ENCODE measurements at regions not wholly inside any gene's neighbourhood (a gene's known extent, or its start where the extent isn't known, plus 50 kb on each side); places are given as distances from the start of the nearest gene placed in this dataset.
A peak's percentile ranks its signal among the peaks of the same experiment; 100 is the strongest.

DNA sequence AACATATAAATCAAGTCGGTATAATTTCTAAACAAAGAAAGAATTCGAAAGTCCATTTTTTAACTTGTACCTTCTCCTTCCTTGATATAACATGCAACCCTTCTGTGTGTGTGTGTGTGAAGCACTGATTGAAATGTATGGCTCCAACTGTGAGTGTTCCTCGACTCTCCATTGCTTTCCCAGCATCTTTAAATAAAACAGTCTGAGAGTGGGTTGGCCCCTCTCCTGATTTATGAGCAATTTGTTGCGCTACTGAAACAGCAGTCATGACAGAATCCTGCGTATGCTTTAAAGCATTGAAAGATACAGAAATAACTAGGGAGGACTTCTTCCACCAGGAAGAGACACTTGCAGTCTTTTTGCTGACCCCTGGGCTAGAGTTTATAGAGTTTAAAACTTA lies 340.0 kb upstream of the SATB1 start:
- WGBS: 67% methylated on average over 5 of the region's 5 CpGs
- no peak for DNase-seq (ENCODE audit: extremely low spot score)
- Histone ChIP-seq H3K4me3 (ENCODE audit: low read depth, low read length) (no peak overlapping the region), H3K4me1 (ENCODE audit: insufficient read depth) (no peaks in the 10 kb centered on the region), H3K27ac (ENCODE audit: low read depth) (no peak overlapping the region), H3K36me3 (ENCODE audit: insufficient read depth) (no peaks in the 10 kb centered on the region)

DNA sequence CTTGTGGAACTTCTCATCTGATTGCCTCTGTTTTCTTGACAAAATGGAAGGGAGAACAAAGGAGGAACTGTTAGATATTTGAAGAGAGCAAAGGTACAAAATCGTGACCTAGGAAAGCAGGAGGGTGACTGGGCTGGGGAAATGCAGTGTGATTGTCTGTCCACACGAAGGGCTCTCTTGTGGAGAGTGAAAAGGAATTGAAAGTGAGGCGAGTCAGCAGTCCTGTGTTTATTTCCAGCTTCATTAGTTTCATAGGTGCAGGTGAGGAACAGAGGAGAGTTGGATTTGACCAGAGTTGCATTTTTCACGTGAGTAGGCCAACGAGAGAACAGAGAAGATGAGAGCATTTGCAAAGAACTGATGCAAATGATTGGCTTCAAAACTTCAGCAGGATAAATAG lies 336.4 kb upstream of the SATB1 start:
- WGBS: 53% methylated on average over 5 of the region's 5 CpGs
- Histone ChIP-seq H3K4me1 (ENCODE audit: insufficient read depth) (no peaks in the 10 kb centered on the region), H3K36me3 (ENCODE audit: insufficient read depth) (no peaks in the 10 kb centered on the region), H3K27ac (ENCODE audit: low read depth) (no peak overlapping the region), H3K4me3 (ENCODE audit: low read depth, low read length) (no peak overlapping the region)
- no peak for DNase-seq (ENCODE audit: extremely low spot score)

DNA sequence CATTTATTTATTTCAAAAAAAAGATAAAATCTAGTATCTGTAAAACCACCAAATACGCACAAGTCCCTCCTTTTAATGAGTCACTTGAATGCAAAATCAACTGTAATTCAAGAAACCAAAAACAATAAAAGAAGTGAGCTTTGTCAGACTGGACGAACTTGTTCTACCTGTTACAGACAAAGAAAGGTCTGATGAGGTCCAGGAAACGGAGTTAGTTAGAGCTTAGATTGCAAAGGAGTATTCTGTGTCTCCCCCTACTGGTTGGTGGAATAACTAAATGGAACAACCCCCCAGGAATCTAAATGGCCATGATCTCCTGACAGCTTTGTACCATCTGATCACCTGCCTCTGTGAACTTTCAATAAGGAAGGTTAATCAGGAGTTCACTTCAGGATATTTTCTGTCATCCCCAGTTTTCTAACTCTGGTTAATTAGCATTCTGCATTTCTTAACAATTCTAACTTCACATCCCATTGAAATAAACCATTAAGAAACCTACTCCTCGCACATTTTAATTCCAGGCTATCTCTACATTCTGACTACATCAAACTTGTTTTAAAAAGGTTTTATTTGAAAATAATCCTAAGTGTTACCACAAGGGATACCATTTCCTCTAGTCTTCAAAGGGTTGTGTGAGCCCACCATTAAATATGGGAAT lies 333.0 kb upstream of the SATB1 start:
- Histone ChIP-seq H3K27ac (ENCODE audit: low read depth) (no peak overlapping the region), H3K4me3 (ENCODE audit: low read depth, low read length) (no peak overlapping the region), H3K4me1 (ENCODE audit: insufficient read depth) (no peaks in the 10 kb centered on the region), H3K36me3 (ENCODE audit: insufficient read depth) (no peaks in the 10 kb centered on the region)
- DNase-seq (ENCODE audit: extremely low spot score): peak; percentile 87
- WGBS: 58% methylated on average over 4 of the region's 4 CpGs

DNA sequence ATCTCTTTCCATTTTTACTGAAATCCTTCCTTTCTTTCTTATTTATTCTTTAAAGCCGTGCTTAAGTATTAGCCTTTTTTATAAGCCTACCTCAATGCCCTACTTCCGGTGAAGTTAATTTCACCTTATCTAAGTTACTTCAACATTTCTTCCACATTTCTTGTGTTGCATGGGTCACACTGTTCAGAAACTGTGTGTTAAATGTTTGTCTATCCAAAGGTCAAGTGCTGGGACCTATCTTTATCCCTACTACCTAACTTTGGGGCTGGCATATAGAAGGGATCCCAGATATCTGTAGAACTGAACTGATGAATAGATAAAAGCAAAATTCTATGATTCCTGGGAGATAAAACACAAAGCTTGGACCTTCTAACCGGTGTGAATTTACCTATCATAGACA lies 332.3 kb upstream of the SATB1 start:
- Histone ChIP-seq H3K27ac (ENCODE audit: low read depth) (no peak overlapping the region), H3K4me3 (ENCODE audit: low read depth, low read length) (no peak overlapping the region), H3K4me1 (ENCODE audit: insufficient read depth) (no peaks in the 10 kb centered on the region), H3K36me3 (ENCODE audit: insufficient read depth) (no peaks in the 10 kb centered on the region)
- WGBS: 91% methylated on average over 3 of the region's 3 CpGs
- DNase-seq (ENCODE audit: extremely low spot score): no peak

DNA sequence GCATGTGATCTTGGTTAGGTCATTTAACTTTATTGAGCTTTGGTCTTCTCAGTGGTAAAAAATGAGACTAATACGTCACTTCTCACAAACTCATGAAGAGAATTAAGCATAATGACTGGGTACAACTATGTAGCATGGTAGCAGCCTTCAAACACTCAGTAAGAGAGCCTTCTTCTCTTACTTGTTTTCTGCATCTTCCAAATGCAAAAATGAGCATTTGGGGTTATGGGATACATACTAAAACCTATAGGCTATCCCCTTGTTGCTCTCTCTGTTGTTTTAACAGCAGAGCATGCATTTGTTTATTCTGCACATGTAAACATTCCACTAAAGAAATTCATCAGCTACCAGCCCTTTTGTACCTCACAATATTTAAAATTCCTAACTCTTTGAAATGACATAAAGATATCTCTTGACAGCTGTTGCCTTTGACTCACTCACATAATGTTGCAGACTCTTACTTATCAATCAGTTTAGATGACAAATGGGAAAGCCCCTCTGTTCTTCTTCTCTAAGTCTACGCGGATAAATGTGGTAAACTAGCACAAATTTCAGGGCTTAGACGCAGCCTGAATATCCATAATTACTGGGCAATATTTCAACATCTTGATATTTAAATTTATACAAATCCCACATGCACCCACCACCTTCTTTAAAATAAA lies 327.3 kb upstream of the SATB1 start:
- DNase-seq (ENCODE audit: extremely low spot score): no peak
- 90% methylated on average over 4 of the region's 4 CpGs for WGBS
- no peak overlapping the region for H3K27ac ChIP-seq (ENCODE audit: low read depth)
- no peaks in the 10 kb centered on the region for H3K36me3 ChIP-seq (ENCODE audit: insufficient read depth)
- no peak overlapping the region for H3K4me3 ChIP-seq (ENCODE audit: low read depth, low read length)
- no peaks in the 10 kb centered on the region for H3K4me1 ChIP-seq (ENCODE audit: insufficient read depth)

DNA sequence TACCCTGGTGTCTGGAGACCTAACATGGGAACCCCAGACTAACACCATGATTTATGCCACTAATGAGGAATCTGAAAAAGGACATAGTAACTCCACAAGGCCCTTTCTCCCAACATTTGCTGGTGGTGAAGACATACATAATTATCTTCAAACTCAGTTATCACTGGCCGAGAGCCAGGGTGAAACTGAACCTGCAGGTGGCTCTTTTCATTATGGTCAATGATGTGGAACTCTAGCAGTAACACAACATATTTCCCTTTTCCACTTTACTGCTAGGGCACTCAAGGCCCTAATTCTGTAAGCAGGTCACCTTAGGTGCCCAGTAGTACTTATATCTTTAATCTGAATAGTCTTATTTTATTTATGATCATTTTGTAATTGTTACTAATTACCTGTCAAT lies 326.4 kb upstream of the SATB1 start:
- 88% methylated on average over 1 of the region's 1 CpG for WGBS
- DNase-seq (ENCODE audit: extremely low spot score): no peak
- H3K27ac ChIP-seq (ENCODE audit: low read depth): no peak overlapping the region

DNA sequence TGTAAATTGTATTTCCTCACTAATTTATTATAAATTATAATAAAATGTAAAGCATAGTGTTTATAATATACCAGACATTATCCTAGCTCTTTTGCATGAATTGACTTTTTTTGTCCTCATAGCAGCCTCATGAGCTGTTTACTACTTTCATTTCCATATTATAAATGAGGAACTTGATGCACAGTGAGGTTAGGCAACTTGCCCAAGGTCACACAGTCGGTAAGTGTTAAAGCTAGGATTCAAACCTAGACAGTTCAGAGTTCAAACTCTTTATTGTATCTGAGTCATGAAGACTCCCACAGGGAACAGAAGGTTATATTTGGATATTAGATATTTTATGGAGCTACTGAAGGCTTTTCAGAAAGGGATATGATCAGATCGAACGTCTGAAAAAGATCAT lies 322.2 kb upstream of the SATB1 start:
- Histone ChIP-seq H3K4me3 (ENCODE audit: low read depth, low read length) (no peak overlapping the region), H3K36me3 (ENCODE audit: insufficient read depth) (no peaks in the 10 kb centered on the region), H3K27ac (ENCODE audit: low read depth) (no peak overlapping the region), H3K4me1 (ENCODE audit: insufficient read depth) (no peaks in the 10 kb centered on the region)
- DNase-seq (ENCODE audit: extremely low spot score): no peak
- 72% methylated on average over 3 of the region's 3 CpGs for WGBS

More for the DNA sequence above, 326.4 kb upstream of the SATB1 start:
- H3K4me3 ChIP-seq (ENCODE audit: low read depth, low read length): no peak overlapping the region
- no peaks in the 10 kb centered on the region for H3K36me3 ChIP-seq (ENCODE audit: insufficient read depth)
- H3K4me1 ChIP-seq (ENCODE audit: insufficient read depth): no peaks in the 10 kb centered on the region

DNA sequence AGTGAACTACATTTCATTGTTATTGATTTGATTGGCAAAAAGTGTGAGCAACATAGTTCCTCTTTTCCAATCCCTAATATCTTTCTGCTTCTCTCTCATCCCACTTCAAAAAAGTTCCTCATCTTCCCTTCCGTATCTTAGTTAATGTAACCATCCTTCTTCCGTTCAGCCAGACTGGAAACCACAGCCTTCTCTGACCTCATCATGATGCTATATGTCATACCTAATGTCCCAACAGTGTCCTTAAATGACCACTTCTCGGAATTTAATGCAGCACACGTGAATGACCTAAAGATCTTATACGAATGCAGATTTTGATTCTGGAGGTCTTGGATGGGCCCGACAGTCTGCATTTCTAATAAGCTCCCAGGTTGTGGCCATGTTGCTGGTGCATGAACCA lies 320.3 kb upstream of the SATB1 start:
- 88% methylated on average over 6 of the region's 6 CpGs for whole genome bisulfite sequencing
- no peaks in the 10 kb centered on the region for H3K4me1 ChIP-seq (ENCODE audit: insufficient read depth)
- no peak overlapping the region for H3K4me3 ChIP-seq (ENCODE audit: low read depth, low read length)
- no peak overlapping the region for H3K27ac ChIP-seq (ENCODE audit: low read depth)
- no peaks in the 10 kb centered on the region for H3K36me3 ChIP-seq (ENCODE audit: insufficient read depth)
- DNase-seq (ENCODE audit: extremely low spot score): no peak

DNA sequence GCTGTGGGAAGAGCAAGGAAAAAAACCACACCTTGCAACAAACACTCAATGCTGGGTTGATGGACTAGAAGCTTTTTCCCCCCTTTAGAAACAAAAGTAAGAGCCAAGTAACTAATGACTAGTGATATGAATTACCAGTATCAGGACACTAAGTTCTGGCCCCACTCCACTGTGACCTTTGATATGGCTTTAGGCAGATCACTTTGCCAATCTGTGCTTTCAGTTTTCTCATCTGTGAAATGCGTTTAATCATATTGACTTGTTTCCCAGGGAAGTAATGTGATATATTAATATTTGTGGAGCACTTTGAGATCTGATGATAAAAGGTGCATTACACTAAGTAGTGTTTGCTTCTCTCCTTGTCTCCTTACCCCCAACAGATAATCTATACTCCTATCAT lies 319.3 kb upstream of the SATB1 start:
- H3K36me3 ChIP-seq (ENCODE audit: insufficient read depth): no peaks in the 10 kb centered on the region
- DNase-seq (ENCODE audit: extremely low spot score): no peak
- H3K27ac ChIP-seq (ENCODE audit: low read depth): no peak overlapping the region
- H3K4me3 ChIP-seq (ENCODE audit: low read depth, low read length): no peak overlapping the region
- H3K4me1 ChIP-seq (ENCODE audit: insufficient read depth): no peaks in the 10 kb centered on the region
- 67% methylated on average over 1 of the region's 1 CpG for WGBS

DNA sequence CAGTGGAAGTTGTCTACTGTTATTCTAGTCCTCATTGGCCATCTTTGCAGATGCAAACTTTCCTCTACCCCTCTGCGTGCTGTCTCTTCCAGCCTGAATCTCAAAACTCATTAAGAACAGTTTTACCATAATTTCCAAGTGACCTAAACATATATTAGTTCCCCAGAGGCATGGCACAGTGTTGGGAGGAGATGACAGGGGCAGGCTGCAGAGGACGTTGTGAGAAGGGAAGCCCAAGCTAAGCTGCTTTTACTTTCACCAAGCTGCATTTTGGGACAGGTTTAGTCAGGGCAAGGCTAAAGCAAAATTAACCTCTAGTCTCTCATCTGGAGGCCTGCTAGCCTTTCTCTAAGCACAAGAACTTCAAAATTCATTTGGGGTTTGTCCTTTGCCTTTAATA lies 318.6 kb upstream of the SATB1 start:
- no peaks in the 10 kb centered on the region for H3K4me1 ChIP-seq (ENCODE audit: insufficient read depth)
- no peak overlapping the region for H3K27ac ChIP-seq (ENCODE audit: low read depth)
- no peaks in the 10 kb centered on the region for H3K36me3 ChIP-seq (ENCODE audit: insufficient read depth)
- DNase-seq (ENCODE audit: extremely low spot score): no peak
- no peak overlapping the region for H3K4me3 ChIP-seq (ENCODE audit: low read depth, low read length)
- whole genome bisulfite sequencing: 75% methylated on average over 2 of the region's 2 CpGs

DNA sequence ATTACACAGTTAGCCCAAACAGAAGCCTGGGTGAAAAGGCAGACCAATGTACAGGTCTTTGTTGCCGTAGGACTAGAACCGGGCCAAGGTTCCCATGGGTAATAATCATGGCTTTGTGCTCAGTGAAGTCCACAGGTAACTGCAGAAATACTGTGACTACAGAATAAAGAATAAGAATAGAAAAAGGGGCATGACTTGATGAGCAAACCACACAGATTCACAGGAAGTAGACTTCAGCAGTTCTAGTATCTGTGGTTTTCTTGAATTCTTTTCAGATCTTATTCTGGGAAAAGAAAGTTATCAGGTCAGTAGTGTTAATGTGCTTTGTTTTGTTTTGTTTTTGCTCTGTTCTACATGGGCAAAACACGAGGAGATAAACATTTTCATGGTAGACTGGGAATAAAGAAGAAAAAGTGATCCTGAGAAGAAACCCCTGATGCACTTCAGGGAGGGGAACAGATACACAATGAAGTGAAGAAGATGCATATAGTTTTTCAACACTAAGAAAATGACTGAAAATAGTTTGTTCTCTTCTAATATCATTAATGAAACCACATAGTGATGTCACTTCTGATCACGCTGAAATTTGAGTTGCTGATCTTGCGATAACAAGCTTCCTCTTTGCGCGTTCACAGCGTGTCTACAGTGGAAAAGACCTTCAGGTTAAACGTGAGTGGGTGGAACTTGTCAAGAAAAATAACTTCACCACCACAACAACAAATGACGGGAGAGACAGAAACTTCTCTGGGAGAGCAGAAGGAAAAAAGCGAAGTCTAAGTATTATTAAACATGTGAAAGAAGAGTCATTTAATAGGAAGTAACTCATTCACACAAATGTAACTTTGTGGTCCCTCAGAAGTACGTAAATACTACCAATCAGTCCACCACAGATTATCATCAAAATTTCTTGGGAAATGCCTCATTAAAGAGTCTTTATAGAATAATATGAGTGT lies 315.8 kb upstream of the SATB1 start:
- DNase-seq (ENCODE audit: extremely low spot score): no peak
- WGBS: 84% methylated on average over 12 of the region's 12 CpGs
- Histone ChIP-seq H3K4me3 (ENCODE audit: low read depth, low read length) (no peak overlapping the region), H3K27ac (ENCODE audit: low read depth) (no peak overlapping the region), H3K36me3 (ENCODE audit: insufficient read depth) (no peaks in the 10 kb centered on the region), H3K4me1 (ENCODE audit: insufficient read depth) (no peaks in the 10 kb centered on the region)

DNA sequence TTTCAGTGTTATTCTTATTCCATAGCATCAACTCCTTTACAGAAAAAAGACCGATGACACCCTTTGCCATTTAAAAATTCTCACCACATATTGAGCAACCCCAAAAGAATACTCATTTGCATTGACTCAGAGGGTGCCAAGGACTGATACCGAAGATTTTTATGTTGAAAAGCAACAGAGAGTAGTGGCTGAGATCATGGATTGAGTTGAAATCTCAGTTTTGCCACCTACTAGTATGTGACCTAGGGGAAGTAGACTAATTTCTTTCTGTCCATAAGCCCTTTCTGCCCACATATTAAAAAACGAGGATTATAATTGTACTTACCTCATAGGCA lies 313.9 kb upstream of the SATB1 start:
- H3K27ac ChIP-seq (ENCODE audit: low read depth): no peak overlapping the region
- no peak for DNase-seq (ENCODE audit: extremely low spot score)
- H3K36me3 ChIP-seq (ENCODE audit: insufficient read depth): no peaks in the 10 kb centered on the region
- no peaks in the 10 kb centered on the region for H3K4me1 ChIP-seq (ENCODE audit: insufficient read depth)
- no peak overlapping the region for H3K4me3 ChIP-seq (ENCODE audit: low read depth, low read length)
- WGBS: 82% methylated on average over 3 of the region's 3 CpGs

DNA sequence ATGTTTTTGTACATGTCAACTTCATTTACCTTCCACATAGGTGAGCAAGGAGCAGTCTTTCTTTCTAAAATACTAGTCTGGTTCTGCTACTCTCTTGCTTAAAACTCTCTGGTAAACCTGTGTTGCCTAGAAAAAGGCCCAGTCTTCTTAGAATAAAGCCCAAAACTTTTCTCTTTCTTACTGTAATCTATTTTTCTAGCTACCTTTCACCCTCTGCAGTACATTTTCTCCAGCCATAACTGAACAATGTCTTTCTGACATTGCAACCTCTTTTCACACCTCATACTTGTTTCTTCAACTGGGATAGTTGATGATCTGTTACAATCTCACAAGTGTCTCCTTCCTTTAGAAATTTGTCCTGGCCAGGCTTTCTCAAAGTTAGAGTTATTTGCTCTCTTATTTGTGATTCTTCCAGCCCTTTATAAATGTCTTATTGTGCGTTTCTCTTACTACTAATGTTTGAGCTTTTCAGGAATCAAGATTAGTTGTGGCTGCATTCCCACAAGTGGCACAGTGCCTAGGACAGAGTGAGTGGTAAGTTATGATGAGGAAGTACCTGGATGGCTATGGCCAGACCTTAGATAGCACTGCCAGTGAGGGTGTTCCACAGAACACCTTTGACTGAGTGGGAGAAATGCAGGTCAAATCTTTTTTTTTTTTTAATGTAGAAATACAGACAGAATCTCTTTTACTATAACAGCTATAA lies 313.4 kb upstream of the SATB1 start:
- Histone ChIP-seq H3K36me3 (ENCODE audit: insufficient read depth) (no peaks in the 10 kb centered on the region), H3K4me3 (ENCODE audit: low read depth, low read length) (no peak overlapping the region)
- WGBS: 77% methylated on average over 1 of the region's 1 CpG

More for the DNA sequence above, 313.4 kb upstream of the SATB1 start:
- no peaks in the 10 kb centered on the region for H3K4me1 ChIP-seq (ENCODE audit: insufficient read depth)
- DNase-seq (ENCODE audit: extremely low spot score): no peak
- H3K27ac ChIP-seq (ENCODE audit: low read depth): no peak overlapping the region

All from urinary bladder (tissue), 3 donors.